ENCODE measurements at regions not wholly inside any gene's neighbourhood (a gene's known extent, or its start where the extent isn't known, plus 50 kb on each side); places are given as distances from the start of the nearest gene placed in this dataset.

DNA sequence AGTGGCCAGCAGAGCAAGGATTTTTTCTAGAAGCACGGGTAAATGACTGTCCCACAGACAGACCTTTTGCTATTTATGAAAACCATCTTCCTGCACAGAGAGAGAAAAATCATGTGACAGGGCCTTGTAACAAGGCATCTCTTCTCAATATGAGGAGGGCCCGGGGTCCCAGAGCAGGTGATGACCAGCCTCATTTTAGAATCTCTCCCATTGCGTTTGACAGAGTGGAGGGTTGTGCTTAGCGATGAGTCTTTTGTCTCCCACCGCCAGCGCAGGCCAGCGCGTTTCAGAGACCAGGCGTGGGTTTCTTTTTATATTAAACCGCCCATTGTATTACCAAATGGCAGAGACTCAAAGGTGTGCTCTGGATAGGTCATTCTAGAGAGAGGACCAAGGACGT, 97.4 kb upstream of the UBL3 start:
- no peak for DNase-seq

DNA sequence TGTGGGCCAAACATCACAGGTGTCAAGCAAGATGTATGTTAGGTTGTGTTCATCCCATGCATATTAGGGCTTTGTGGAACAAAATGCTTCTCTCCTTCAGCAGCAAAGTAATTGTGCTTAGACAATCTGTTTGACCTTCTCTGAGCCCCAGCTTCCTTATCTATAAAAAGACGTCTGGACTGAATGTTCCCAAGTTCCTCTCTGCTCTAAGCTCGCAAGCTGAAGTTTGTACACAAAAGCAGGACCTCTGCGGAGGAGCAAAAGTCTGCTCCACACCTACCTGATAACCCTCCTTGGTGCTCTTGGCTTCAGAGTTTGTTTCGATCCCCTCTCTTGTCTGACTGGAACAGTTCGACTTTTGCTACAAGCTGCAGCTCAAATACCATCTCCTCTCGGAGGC, 95.7 kb upstream of the UBL3 start:
- no peak for DNase-seq

DNA sequence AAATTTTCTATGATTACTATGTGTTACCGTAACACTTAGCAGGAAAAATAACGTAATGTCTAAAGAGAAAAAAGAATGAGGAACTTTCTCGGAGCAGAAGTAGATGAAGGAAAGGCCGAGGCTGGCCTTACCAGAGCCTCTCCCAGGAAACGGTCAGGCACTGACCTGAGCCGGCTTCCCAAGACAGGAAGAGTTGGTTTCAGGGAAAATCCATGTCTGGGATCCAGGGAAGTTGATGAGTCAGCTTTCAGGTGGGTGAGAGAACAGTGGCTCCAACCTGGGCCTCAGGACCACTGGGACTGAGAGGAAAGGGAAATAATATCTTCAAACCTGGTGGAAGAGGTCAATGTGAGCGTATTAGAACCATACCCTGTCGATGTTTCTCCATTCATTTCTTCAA, 93.3 kb upstream of the UBL3 start:
- no peak for DNase-seq

DNA sequence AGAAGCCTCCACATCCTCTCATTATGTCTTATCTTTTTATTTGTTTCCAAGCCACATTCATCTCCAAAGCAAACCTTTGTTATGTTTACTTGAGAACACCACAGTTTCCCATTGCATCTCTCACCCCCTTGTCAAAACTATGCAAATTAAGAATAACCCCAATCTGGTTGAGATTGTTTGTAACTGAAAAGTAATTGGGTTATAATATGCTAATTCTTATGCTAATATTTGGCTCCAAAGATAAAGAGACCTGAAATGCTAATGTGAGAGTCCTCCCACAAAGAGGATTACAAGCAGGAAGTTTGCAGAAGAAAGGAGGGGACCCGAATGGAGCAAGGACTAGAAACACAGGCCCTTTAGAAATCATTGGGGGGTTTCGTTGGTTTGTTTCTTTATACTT, 92.9 kb upstream of the UBL3 start:
- DNase-seq: no peak

DNA sequence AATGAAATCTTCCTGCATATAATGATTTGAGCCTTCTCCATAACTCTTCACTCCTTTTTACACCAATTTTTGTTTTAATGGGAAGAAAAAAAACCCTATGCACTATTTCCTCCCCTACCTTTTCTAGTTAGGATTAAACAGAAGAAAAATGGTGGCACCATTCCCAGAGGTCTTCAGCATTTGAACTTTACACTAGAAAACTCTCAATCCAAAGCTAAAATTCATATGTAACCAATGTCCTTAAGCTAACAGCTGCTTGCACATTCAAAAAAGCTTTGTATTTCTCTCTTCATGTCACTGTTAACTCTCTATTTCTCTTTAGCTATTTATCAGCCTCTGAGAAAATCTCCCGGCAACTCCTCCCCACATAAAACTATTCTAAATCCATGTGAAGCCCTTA, 90.3 kb upstream of the UBL3 start:
- DNase-seq: no peak

DNA sequence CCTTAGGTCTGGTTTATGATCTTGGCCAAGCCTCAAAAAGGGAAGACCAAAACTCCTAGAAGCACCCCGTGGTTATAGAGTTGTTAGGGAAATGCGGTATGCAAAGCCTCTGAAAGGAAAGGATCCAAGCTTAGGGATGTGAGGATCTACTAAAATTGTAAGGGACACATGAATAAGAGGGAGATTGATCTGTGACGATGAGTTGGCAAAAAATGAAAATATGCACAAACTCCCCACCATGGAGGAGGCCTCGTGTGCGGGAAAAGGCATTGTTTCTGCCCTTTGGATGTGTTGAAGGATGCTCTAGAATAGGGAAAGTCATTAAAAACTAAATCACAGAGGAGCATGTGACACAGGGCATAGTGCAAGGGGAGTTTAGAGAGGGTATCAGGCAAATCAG, 88.7 kb upstream of the UBL3 start:
- no peak for DNase-seq

DNA sequence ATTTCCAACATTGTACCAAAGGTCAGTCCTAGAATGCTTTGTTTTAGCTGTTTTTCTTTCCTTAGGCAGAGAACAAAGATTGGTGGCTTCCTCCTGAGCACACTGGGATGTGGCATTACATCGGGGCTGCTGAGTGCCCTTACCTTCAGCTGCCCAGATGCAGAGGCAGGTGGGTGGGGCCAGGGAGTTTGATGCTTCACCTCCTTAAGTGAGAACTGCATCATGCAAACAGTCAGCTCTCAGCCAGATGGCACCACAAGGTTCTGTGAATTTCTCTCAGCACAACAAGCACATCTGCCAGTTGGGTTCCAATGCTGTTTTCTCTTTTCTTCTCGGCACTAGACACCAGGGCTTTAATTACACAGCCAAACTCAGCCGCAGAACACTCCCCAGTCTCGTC, 87.4 kb upstream of the UBL3 start:
- DNase-seq: peak; percentile 10

DNA sequence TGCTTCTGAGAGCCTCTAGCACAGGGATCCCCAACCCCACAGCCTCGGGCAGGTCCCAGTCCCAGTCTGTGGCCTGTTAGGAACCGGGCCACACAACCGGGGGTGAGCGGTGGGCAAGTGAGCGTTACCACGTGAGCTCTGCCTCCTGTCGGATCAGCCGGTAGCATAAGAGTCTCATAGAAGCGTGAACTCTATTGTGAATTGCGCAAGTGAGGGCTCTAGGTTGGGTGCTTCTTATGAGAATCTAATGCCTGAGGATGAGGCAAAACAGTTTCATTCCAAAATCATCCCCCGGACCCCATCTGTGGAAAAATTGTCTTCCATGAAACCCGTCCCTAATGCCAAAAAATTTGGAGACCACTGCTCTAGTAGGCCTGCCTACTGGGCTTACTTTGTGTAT, 87.0 kb upstream of the UBL3 start:
- no peak for DNase-seq

DNA sequence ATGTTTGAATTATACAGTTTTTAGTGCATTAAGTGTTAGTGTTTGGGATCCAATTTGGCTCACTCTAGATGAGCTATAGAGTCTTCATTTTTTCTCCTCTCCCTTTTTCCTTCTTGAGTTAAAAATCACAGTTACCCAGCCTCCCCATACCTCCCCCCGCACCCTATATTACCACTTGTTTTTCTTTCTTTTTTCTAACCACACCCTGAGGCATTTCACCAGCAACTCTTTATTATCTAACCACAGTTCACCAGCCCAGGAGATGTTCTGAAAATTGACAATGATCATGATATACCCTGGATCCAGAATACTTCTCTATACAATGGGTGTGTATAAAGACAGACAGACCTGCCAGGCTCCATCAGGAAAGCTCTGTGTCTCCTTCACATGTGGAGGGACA, 86.5 kb upstream of the UBL3 start:
- no peak for DNase-seq

DNA sequence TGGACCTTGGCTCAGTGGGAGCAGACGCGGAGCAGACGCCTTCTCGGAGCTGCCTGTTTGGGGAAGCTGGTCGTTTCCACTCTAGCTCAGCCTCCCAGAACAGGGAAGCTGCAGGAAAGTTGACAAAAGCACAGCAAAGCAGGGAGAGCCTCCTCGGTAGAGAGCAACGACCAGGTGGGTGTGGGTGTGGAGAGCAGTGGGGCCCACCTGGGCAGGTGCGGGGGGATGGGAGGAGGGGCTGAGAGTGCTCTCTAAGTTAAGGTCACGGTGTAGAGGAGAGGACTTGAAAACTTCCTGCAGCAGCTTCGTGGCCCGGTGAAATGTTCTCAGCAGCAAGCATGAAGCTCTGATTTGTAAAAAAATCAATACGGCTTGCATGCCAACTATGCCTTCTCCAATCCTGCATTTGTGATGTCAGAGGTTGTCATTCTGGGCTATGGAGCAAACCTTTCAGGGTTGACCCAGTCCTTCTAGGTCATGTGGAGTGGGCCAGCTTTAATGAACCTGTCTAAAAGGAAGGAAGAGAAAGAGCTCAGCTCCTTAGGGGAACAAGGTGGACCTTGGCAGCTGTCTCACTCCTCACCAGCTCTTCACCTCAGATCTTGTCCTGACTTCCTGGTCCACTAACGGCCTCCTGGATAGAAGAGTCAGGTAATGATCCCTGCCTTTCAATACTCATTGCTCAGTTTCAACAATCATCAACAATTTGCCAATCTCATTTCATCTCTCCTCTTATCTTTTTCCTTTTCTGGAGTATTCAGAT, 85.8 kb upstream of the UBL3 start:
- no peak for DNase-seq

DNA sequence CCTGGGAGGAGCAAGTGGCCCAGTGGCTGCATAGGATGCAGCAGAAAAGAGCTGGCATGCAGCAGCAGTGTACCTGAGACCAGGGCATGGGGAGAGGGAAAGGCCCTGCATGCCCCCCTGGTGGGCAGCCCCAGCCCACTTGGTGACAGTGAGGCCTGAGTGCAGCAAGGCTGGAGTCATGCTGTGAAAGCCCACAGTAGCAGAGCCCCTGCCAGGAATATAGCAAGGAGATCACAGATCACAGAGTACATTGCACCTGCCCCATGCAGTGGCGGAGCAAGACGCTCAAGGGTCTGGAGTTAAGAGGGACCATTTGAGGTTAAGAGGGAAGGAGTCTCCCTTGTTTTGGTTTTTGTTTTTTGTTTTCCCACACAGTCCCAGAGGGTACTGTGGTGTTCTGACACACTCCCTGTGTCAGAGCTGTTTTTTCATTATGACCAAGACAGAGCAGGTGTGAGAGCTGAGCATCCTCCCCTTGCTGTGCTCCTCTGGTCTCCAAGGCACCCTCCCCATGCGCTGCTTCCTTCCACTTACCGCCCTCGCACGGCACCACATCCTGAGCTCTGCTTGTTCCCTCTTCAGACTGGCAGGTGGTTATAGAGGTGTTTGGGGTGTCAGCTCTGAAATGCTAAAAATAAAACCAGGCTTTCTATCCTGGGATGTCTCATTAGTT, 85.0 kb upstream of the UBL3 start:
- DNase-seq: no peak

DNA sequence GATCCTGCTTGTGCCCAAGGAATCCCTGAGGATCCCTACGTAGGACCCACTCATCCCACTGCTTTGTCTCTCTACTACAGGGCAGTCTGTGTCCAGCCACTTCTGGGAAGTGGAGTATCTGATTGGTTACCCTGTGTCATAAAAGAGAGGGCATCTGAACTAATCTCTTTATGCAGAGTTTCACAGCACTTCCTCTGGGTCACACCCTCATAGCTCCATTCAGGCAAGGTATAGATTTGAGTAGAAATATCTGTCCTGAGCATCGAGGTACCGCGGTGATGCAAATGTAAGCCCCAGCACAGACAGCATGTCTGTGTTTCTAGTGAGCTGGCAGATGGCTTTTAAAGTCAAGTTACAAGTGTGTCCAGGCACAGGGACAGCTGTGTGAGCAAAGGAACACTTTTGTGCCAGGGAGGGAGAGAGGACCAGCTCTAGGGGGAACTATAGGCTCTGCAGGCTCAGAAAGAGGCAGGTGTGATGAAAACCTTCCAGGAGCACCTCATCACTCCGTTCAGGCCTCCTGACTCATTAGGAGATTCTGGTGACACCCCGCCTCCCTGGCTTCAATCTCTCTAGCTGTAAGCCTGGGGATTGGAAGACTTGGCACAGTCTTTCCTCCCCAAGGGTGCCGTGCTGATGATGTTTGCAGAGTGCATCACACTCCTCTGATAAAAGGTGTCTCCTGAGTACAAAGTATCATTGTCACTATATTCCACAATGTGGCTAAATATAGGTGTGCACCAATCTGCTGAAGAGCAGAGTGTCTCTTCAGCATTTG, 84.3 kb upstream of the UBL3 start:
- no peak for DNase-seq

DNA sequence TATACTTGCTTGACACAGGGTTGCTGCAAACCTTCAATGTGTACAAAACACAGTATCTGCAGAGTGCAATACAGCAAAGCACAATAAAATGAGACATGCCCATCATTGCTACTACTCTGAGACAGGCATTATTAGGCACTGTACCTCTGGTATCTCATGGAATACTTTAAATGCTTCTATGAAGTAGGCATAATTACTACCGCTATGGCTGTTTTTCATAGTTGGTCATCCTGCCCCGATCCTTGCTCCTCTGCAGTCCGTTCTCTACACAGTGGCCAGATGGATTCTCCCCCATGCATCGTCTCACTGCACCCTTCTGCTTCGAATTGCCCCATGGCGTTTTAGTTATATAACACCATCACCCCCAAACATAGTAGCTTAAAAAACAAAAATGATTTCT, 83.0 kb upstream of the UBL3 start:
- no peak for DNase-seq

DNA sequence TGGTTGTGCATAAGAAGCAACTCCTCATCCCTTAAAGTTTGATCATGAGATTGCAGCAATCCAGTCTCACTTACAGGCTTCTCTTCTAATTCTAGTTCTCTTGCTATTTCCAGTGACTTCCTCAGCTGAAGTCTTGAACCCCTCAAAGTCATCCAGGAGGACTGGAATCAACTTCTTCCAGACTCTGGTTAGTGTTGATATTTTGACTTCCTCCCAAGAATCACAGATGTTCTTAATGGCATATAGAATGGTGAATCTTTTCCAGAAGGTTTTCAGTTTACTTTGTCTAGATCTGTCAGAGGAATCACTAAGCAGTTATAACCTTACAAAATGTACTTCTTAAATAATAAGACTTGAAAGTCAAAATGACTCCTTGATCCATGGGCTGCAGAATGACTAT, 81.3 kb upstream of the UBL3 start:
- DNase-seq: no peak

DNA sequence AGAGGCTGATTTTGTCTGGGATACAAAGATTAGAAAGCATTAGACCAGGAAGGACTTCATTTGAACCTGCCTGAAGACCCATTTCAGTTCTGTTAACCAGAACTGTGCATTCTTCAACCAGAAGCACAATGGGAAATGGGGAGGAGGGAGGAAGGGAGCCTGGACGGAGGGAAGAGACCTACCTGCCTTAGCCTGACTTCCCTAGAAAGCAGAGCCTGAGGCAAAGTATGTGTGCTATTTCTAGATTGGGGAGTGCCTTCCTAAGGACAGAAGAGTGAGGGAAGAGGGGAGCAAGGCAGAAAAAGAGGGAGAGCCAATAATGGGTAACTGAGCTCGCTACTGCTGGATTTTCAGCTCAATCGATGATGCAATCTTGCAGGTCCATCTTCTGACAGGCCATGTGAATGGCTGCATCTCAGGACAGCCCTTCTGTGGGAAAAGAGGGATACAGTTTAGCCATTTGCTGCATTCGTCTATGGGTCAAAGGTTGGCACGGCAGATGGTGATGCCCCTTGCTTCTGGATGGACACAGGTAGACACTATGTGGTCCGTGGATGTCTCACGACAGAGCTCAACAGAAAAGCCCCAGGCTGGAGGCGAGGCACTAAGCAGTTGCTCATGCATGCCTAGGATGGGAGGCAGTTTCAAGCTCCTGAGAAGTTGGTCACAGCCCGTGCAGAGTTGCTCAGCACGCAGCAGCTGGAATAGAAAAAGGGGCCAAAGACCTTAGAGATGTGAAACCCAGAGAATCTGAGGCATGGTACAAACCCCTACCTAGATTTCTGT, 78.8 kb upstream of the UBL3 start:
- no peak for DNase-seq

DNA sequence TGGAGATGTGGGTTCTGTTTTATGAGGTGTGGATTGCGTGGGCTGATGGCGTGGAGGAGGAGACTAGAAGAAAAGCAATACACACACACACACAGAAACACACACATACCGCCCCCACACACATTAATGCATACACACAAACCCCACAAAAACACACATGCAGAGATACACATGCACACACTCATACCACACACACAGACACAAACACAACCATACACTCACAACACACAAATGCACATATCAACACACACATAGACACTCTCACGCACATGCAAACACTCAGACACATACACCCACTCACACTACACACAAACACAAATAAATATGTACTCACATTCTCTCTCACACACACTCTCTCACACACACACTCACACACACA, 75.7 kb upstream of the UBL3 start:
- DNase-seq: no peak

DNA sequence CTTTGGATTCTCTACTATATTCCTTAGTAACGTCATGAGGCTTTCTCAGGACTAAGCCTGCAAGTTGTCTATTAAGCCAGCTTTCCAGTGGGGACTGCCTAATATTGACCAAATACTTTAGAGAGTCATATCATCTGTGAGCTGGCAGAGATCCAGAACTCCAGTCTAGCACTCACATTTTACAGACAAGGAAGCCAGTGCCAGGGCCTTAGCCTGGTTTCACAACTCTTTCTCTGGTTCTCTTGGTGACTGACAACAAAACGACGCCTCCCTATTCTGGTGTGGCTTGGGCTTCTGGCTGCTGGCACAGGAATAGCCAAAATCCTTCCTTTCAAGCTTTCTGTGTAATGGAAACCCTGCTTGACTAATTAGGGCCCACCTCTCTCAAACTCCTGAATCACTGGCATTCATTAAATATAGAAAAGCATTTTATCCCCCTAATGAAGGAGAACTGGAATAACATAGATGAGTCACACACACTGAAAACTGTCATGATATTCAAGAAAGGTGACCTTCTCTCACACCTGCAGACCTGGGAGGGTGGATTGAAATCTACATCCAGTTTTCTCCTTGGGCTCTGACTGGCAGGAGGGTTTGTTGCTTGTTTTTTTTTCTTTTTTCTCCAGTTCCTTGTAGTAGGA, 75.2 kb upstream of the UBL3 start:
- peak; percentile 94 for DNase-seq

DNA sequence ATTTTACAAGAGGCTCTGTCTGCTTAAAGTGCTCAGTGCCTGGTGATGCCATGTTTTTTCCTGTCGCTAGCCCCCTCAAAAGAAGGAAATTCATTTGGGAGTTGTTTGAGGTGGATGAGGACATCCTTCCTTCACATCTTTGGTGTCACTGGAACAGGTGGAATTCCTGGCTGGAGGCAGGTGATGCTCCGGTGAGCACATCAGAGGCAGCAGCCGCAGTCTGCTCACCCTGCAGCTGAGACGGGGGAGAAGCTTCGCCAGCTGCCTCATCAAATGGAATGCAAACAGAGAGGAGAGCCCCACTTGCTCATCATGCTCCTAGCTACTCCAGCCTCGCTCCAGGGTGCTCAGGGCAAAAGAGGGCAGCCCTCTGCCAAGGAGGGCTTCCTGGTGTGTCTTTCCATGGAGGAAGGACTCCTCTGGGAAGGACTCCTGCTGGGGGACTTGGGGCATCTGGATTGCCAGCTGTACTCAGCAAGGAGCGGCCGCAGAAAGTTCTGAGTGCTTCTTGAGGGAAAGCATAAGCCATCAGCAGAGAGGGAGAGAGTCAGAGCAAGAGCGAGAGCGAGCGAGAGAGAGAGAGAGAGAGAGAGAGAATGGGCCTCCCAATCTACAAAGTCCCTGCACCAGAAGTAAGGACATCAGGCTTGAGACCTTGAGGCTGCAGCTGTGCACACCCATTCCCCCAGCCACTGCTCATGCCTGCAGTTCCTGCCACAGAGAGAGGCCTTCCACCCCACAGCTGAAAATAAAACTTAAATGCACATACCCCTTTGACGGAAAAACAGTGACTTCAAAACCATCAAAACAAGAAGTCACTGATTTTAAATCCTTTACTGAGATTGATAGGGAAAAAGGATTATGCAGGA, 74.3 kb upstream of the UBL3 start:
- peak; percentile 92 for DNase-seq

DNA sequence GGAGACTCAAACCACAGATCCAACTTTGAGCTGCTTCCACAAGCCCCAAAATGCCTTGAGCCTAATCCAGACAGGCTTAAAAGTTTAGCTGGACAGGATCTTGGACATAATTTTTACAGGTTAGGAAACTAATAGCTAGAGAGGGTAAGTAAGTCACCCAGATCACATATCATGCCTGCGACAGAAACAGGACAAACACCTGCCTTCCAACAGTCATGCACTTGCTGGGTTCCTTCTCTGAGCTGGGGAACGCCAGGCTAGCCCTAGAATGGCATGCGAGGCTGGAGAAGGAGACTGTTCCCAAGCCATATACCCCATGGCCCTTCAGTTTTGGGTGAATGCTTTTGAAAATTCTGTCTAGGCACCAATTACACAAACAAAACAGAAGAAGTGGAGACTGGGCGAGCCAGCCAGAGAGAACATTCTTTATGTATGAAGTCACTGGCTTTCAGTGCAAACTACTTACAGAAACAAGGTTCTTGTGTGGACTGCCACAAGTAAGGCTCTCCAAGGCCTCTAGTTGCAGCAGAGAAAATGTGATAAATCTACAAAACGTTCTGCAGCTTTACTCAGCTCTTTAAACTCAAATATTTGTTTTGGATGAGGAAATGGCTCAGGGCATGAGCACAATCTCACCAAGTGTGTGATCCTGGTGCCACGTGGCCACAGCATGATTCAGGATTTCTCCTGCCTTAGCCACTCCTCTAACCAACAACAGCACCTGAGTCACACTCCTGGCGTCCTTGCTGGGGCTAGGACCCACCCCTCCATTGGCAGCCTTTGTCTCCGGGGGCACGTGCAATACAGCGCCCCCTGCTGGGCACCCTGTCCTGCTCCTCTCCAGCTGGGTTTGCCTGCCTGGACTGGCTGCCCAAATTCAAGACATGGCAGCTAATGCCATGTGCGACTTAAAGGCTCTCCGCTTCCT, 73.4 kb upstream of the UBL3 start:
- peak; percentile 99 for DNase-seq

DNA sequence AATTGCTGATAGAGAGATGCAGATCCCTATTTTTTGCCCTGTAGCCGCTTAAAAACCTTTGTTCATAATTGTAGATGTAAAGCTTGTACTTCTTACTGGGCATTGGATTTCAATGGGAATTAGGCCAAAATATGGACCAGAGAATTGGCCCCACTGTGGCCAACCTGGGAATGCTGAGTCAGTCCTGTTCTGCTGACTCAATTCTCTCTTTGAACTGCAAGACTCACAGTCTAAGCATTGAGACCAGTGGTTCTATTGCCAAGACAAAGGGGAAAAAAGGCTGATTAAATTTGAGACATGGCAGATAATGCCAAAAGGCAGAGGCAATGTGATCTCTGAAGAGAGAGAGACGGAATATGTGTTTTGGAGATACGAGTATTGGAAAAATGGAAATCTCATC, 72.5 kb upstream of the UBL3 start:
- DNase-seq: peak; percentile 42

Data from DMS53 (cell line).